Lower leg skin (tissue), 4 donors: ENCODE measurements at regions not wholly inside any gene's neighbourhood (a gene's known extent, or its start where the extent isn't known, plus 50 kb on each side); places are given as distances from the start of the nearest gene placed in this dataset.

Experiments
- DNase-seq, 2 donors: peaks; one replicate each; pipeline ENCODE4 v3.0.0-alpha.2; 2019; ENCODE audit warnings: low spot score in 2 of 2
- H3K4me3 ChIP-seq: fragments of 200-600 bp; sonication (generic); 2 replicates; pipeline ENCODE4 v1.5.1; 2017; ENCODE audit warnings: mild to moderate bottlenecking, low read depth; ENCODE audit not compliant: poor library complexity, severe bottlenecking
- POLR2A ChIP-seq, 2 donors: fragments of 450-650 bp; IDR thresholded peaks; one replicate each; pipeline ENCODE4 v1.6.1; 2016 to 2017; ENCODE audit warnings: antibody characterized with exemption in 2 of 2, mild to moderate bottlenecking in 1 of 2, moderate library complexity in 1 of 2
- WGBS, 2 donors: methylation state at CpG; one replicate each; pipeline ENCODE4 v1.1.5; 2018; 5-methylcytosine and 5-hydroxymethylcytosine counted together
- intact Hi-C: fragments of 100-400 bp; cut with DNase I; formaldehyde crosslinking; loops from one replicate; pipeline ENCODE4 v1.15.0; 2023; ENCODE audit warnings: low total_unique reads
- TF ChIP-seq, protein P1 (sequence below), 3 donors: fragments of 450-650 bp; IDR thresholded peaks; one replicate each; pipeline ENCODE4 v1.5.1; 2016; ENCODE audit warnings: antibody characterized with exemption in 3 of 3, mild to moderate bottlenecking in 3 of 3, moderate library complexity in 2 of 3

DNA sequence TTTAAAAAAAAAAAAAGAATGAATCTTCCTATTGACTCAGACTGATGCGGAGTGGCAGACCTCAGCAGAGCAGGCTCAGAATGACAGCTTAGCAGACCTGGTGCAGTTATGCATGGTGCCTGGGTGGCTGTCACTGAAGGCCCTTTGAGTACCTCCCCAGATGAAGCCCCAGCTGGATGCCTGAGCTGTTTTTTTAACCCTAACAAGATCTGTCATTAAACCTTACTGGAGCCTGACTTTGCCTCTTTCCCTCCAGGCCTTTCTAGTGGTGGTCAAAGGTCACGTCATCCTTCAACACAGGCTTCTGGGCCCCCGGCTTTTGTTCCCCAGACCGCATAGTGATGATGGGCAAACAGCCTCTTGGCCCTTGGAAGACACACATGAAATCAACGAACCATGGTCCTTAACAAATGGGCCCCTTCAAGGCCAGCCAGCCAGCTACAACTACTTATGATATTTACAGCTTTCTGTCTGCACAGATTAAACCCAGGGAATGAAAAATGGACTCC, 138.3 kb upstream of the CYP1B1 start:
- intact Hi-C loops, result no loop called here
- no peak for DNase-seq
- no peak overlapping the region for H3K4me3 ChIP-seq
- WGBS, 2 donors, result 74 to 77% methylated on average over 5 of the region's 5 CpGs
- no peak for TF ChIP-seq POLR2A (IDR thresholded peaks at IDR 0.05)
- TF ChIP-seq, protein P1, sequence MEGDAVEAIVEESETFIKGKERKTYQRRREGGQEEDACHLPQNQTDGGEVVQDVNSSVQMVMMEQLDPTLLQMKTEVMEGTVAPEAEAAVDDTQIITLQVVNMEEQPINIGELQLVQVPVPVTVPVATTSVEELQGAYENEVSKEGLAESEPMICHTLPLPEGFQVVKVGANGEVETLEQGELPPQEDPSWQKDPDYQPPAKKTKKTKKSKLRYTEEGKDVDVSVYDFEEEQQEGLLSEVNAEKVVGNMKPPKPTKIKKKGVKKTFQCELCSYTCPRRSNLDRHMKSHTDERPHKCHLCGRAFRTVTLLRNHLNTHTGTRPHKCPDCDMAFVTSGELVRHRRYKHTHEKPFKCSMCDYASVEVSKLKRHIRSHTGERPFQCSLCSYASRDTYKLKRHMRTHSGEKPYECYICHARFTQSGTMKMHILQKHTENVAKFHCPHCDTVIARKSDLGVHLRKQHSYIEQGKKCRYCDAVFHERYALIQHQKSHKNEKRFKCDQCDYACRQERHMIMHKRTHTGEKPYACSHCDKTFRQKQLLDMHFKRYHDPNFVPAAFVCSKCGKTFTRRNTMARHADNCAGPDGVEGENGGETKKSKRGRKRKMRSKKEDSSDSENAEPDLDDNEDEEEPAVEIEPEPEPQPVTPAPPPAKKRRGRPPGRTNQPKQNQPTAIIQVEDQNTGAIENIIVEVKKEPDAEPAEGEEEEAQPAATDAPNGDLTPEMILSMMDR (IDR thresholded peaks at IDR 0.05), result no peak

DNA sequence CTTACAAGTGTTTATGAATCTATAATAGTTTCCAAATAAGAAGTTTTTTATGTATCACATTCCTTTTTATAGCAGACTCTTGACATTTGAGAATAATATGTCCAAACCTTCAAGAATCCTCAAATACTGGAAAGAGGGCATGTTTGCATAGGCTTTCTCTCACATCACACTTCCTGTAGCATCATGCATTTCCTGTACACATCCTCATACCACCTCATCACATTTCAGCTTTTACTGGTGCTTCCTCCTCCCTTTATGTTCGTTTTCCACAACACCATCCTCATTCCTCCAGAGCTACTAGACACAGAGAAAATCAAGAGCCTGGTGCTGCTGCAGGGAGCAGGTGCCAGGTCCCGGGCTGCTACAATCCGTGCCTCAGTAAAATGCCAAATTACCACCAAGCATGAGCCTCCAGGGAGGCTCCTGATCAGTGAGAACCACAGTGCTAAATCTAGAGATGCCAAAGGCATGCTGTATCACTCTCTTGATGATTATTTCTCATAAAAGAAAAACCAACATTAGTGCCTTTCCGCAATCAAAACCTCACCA, 137.7 kb upstream of the CYP1B1 start:
- intact Hi-C loops, result no loop called here
- WGBS, 2 donors, result 81 to 88% methylated on average over 4 of the region's 4 CpGs
- TF ChIP-seq POLR2A (IDR thresholded peaks at IDR 0.05), result no peak
- TF ChIP-seq, protein P1 (IDR thresholded peaks at IDR 0.05), result no peak
- H3K4me3 ChIP-seq, result no peak overlapping the region
- DNase-seq, result no peak

DNA sequence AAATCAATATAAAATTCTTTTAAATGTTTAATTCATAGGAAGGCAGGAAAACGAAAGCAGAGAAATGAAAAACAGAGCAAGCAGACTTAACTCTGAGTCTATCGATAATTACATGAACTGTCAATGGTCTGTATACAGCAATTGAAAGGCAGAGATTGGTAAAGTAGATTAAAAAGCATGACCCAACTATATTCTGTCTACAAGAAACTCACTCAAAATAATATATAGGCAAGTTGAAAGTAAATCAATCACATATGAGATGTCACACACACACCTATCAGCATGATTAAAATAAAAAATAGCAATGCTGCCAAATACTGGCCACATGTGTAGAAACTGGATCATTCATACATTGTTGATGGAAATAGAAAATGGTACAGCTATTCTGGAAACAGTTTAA, 136.4 kb upstream of the CYP1B1 start:
- no peak overlapping the region for H3K4me3 ChIP-seq
- WGBS, 2 donors, result 95 to 96% methylated on average over 2 of the region's 2 CpGs
- TF ChIP-seq POLR2A (IDR thresholded peaks at IDR 0.05), result no peak
- TF ChIP-seq, protein P1 (IDR thresholded peaks at IDR 0.05), result no peak
- intact Hi-C loops, result no loop called here
- DNase-seq, result no peak

DNA sequence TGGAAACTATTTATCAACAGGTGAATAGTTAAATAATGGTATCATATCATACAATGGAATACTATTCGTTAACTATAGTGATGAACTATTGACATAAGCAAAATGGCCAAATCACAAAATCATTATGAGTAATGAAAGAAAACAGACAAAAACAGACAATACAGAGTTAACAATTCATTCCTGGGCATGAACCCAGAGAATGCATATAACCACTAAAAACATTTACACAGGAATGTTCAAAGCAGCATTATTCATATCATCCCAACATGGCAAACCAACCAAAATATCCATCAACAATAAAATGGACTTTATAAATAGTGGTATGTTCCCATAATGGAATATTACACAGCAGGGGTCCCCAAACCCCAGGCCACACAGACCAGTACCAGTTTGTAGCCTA, 131.2 kb upstream of the CYP1B1 start:
- intact Hi-C loops, result no loop called here
- DNase-seq, result no peak
- WGBS, 2 donors, result 90 to 93% methylated on average over 1 of the region's 1 CpG
- no peak for TF ChIP-seq POLR2A (IDR thresholded peaks at IDR 0.05)
- no peak overlapping the region for H3K4me3 ChIP-seq

DNA sequence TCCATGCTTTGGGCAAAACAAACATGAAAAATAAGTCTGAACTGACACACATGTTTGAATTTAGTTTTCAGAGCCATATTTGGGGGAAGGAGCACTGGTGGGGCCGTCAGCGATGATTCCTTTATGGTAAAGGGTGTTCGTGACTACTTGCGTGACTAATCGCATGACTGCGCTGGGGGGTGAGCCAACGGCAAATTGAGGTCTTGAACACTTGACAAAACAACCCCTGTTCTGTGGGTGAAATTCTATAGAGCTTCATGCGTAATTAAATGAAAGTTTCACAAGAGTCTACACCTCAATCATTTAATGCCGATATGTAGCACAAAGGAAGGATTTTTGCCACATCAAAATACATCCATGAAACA, 127.5 kb upstream of the CYP1B1 start:
- DNase-seq, result no peak
- intact Hi-C loops, result no loop called here
- 93 to 96% methylated on average over 9 of the region's 9 CpGs for WGBS, 2 donors
- TF ChIP-seq POLR2A (IDR thresholded peaks at IDR 0.05), result no peak
- TF ChIP-seq, protein P1 (IDR thresholded peaks at IDR 0.05), result no peak
- H3K4me3 ChIP-seq, result no peak overlapping the region

DNA sequence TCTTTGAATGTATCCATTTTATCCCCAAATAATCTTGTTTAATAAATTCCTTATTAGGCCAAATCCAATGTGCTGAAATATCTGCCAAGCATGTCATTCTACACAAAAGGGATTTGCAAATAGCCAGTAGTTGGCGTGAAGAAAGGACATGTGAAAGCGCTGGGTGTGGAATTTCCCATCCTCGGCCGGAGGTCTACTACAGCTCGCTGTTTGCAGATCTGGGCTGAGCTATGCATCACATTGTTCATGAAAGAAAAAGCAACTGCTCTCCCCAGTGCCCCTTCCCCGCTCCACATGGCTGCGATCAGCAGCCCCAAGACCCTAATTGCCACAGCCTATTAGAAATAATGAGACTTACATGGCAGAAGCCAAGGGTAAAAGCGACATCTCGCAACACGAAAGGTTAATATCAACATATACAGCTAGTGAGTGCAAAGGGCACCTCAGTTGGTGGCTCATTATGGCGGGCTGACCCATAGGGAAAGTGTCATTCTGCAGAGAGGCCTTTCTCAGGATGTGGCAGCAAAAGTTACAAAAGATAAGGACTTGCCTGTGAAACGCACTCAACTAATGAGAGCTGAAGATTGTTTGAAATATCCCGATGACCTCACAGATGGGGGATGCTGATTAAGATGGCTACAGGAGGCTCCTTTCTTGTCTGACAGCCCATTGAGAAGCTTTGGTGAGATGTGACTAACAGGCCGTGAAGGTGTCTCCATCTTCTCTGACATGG, 126.9 kb upstream of the CYP1B1 start:
- WGBS, 2 donors, result 93 to 95% methylated on average over 14 of the region's 14 CpGs
- H3K4me3 ChIP-seq, result no peak overlapping the region
- no peak for DNase-seq
- intact Hi-C loops, result no loop called here
- TF ChIP-seq, protein P1 (IDR thresholded peaks at IDR 0.05), result no peak
- no peak for TF ChIP-seq POLR2A (IDR thresholded peaks at IDR 0.05)
